OCI-LY3 (cell line): ENCODE measurements at regions not wholly inside any gene's neighbourhood (a gene's known extent, or its start where the extent isn't known, plus 50 kb on each side); places are given as distances from the start of the nearest gene placed in this dataset.

ENCODE experiments used
- EZH2phosphoT487 ChIP-seq: fragments of 200-600 bp; shearing (Covaris generic); IDR thresholded peaks from 2 replicates; pipeline ENCODE4 v1.6.1; 2018; ENCODE audit warnings: antibody characterized with exemption, mixed run types, low read depth
- TF ChIP-seq, protein P1 (sequence below): fragments of 200-600, 300-600 bp; sonication (generic); IDR thresholded peaks from 2 replicates; pipeline ENCODE4 v1.5.1; 2014; ENCODE audit warnings: antibody characterized with exemption, low read length, low read depth

DNA sequence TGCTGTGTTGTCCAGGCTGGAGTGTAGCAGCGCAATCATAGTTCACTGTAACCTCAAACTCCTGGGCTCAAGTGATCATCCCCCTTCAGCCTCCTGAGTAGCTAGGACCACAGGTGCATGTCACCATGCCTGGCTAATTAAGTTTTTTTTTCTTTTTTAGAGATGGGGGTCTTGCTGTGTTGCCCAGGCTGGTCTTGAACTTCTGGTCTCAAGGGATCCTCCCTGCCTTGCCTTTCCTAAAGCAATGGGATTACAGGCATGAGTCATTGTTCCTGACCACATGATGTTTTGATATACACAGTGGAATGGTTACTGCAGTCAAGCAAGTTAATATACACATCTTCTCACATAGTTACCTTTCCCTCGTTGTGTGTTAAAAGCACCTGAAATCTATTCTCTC lies 140.3 kb downstream of the GPR85 start:
- TF ChIP-seq, protein P1, sequence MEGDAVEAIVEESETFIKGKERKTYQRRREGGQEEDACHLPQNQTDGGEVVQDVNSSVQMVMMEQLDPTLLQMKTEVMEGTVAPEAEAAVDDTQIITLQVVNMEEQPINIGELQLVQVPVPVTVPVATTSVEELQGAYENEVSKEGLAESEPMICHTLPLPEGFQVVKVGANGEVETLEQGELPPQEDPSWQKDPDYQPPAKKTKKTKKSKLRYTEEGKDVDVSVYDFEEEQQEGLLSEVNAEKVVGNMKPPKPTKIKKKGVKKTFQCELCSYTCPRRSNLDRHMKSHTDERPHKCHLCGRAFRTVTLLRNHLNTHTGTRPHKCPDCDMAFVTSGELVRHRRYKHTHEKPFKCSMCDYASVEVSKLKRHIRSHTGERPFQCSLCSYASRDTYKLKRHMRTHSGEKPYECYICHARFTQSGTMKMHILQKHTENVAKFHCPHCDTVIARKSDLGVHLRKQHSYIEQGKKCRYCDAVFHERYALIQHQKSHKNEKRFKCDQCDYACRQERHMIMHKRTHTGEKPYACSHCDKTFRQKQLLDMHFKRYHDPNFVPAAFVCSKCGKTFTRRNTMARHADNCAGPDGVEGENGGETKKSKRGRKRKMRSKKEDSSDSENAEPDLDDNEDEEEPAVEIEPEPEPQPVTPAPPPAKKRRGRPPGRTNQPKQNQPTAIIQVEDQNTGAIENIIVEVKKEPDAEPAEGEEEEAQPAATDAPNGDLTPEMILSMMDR = no peak
- no peak for TF ChIP-seq EZH2phosphoT487
